ENCODE measurements at regions not wholly inside any gene's neighbourhood (a gene's known extent, or its start where the extent isn't known, plus 50 kb on each side); places are given as distances from the start of the nearest gene placed in this dataset.

DNA sequence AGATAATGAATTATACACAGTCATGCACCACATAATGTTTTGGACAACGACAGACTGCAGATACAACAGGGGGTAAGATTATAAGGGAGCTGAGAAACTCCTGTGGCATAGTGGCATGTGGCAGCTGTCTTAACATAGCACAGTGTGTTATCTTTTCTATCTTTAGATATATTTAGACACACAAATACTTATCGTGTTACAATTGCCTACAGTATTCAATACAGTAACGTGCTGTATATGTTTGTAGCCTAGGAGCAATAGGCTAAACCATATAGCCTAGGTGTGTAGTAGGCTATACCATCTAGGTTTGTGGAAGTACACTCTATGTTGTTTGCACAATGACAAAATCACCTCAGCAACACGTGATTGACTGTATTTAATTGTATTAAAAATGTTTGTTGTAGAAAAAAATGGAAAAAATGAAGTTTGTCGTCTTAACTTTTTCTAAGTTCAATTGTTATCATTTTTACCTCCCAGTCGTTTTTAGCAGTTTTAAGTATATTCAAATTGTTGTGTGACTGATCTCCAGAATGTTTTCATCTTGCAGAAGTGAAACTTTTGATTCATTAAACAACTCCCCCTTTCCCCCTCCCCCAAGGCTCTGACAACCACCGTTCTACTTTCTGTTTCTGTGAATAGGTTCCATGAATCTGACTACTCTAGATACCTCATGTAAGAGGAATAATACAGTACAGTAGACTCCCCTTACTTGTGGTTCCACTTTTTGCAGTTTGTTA is 351.0 kb upstream of the B3GALT2 start:
- TF ChIP-seq SNAI2 (CRISPR knock-in tag; IDR thresholded peaks at IDR 0.05) (no peak), BACH2 (CRISPR knock-in tag; IDR thresholded peaks at IDR 0.05; ENCODE audit: borderline replicate concordance) (no peak), ZFP30 (CRISPR knock-in tag; IDR thresholded peaks at IDR 0.05) (no peak), PPARA (CRISPR knock-in tag; IDR thresholded peaks at IDR 0.05; ENCODE audit: borderline replicate concordance) (no peak), TCF4 (CRISPR knock-in tag; IDR thresholded peaks at IDR 0.05; ENCODE audit: borderline replicate concordance) (no peak), ZNF70 (CRISPR knock-in tag; IDR thresholded peaks at IDR 0.05) (no peak), ISL1 (CRISPR knock-in tag; IDR thresholded peaks at IDR 0.05) (no peak), ZFP3 (CRISPR knock-in tag; IDR thresholded peaks at IDR 0.05) (no peak)
- TF ChIP-seq, protein P1, sequence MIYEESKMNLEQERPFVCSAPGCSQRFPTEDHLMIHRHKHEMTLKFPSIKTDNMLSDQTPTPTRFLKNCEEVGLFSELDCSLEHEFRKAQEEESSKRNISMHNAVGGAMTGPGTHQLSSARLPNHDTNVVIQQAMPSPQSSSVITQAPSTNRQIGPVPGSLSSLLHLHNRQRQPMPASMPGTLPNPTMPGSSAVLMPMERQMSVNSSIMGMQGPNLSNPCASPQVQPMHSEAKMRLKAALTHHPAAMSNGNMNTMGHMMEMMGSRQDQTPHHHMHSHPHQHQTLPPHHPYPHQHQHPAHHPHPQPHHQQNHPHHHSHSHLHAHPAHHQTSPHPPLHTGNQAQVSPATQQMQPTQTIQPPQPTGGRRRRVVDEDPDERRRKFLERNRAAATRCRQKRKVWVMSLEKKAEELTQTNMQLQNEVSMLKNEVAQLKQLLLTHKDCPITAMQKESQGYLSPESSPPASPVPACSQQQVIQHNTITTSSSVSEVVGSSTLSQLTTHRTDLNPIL (CRISPR knock-in tag; IDR thresholded peaks at IDR 0.05; ENCODE audit: low read depth): no peak
- TF ChIP-seq, protein P2, sequence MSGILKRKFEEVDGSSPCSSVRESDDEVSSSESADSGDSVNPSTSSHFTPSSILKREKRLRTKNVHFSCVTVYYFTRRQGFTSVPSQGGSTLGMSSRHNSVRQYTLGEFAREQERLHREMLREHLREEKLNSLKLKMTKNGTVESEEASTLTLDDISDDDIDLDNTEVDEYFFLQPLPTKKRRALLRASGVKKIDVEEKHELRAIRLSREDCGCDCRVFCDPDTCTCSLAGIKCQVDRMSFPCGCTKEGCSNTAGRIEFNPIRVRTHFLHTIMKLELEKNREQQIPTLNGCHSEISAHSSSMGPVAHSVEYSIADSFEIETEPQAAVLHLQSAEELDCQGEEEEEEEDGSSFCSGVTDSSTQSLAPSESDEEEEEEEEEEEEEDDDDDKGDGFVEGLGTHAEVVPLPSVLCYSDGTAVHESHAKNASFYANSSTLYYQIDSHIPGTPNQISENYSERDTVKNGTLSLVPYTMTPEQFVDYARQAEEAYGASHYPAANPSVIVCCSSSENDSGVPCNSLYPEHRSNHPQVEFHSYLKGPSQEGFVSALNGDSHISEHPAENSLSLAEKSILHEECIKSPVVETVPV (CRISPR knock-in tag; IDR thresholded peaks at IDR 0.05): no peak
- TF ChIP-seq, protein P3, sequence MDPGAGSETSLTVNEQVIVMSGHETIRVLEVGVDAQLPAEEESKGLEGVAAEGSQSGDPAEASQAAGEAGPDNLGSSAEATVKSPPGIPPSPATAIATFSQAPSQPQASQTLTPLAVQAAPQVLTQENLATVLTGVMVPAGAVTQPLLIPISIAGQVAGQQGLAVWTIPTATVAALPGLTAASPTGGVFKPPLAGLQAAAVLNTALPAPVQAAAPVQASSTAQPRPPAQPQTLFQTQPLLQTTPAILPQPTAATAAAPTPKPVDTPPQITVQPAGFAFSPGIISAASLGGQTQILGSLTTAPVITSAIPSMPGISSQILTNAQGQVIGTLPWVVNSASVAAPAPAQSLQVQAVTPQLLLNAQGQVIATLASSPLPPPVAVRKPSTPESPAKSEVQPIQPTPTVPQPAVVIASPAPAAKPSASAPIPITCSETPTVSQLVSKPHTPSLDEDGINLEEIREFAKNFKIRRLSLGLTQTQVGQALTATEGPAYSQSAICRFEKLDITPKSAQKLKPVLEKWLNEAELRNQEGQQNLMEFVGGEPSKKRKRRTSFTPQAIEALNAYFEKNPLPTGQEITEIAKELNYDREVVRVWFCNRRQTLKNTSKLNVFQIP (CRISPR knock-in tag; IDR thresholded peaks at IDR 0.05; ENCODE audit: borderline replicate concordance, low read depth): no peak
- TF ChIP-seq, protein P4, sequence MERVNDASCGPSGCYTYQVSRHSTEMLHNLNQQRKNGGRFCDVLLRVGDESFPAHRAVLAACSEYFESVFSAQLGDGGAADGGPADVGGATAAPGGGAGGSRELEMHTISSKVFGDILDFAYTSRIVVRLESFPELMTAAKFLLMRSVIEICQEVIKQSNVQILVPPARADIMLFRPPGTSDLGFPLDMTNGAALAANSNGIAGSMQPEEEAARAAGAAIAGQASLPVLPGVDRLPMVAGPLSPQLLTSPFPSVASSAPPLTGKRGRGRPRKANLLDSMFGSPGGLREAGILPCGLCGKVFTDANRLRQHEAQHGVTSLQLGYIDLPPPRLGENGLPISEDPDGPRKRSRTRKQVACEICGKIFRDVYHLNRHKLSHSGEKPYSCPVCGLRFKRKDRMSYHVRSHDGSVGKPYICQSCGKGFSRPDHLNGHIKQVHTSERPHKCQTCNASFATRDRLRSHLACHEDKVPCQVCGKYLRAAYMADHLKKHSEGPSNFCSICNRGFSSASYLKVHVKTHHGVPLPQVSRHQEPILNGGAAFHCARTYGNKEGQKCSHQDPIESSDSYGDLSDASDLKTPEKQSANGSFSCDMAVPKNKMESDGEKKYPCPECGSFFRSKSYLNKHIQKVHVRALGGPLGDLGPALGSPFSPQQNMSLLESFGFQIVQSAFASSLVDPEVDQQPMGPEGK (CRISPR knock-in tag; IDR thresholded peaks at IDR 0.05; ENCODE audit: borderline replicate concordance): no peak
